ENCODE measurements at regions not wholly inside any gene's neighbourhood (a gene's known extent, or its start where the extent isn't known, plus 50 kb on each side); places are given as distances from the start of the nearest gene placed in this dataset.
A peak's percentile ranks its signal among the peaks of the same experiment; 100 is the strongest.

- Histone ChIP-seq H3K79me2 (ENCODE audit: insufficient read depth, low read length) (no peaks in the 10 kb centered on the region), H3K4me3 (ENCODE audit: insufficient read depth, low read length) (no peak overlapping the region), H4K20me1 (ENCODE audit: insufficient read depth, low read length) (no peaks in the 10 kb centered on the region), H3K36me3 (ENCODE audit: insufficient read depth, low read length) (no peaks in the 10 kb centered on the region), H3K27me3 (ENCODE audit: insufficient read depth, low read length) (no peaks in the 10 kb centered on the region), H3K27ac (ENCODE audit: low read depth, low read length) (no peak overlapping the region), H3K4me2 (ENCODE audit: insufficient read depth, low read length) (no peak overlapping the region), H2AFZ (ENCODE audit: low read length) (no peak overlapping the region), H3K4me1 (ENCODE audit: insufficient read depth, low read length) (no peaks in the 10 kb centered on the region), H3K9me3 (ENCODE audit: low read depth, low read length) (peaks cover 7% of the 10 kb centered on the region)
- TF ChIP-seq, protein P1, sequence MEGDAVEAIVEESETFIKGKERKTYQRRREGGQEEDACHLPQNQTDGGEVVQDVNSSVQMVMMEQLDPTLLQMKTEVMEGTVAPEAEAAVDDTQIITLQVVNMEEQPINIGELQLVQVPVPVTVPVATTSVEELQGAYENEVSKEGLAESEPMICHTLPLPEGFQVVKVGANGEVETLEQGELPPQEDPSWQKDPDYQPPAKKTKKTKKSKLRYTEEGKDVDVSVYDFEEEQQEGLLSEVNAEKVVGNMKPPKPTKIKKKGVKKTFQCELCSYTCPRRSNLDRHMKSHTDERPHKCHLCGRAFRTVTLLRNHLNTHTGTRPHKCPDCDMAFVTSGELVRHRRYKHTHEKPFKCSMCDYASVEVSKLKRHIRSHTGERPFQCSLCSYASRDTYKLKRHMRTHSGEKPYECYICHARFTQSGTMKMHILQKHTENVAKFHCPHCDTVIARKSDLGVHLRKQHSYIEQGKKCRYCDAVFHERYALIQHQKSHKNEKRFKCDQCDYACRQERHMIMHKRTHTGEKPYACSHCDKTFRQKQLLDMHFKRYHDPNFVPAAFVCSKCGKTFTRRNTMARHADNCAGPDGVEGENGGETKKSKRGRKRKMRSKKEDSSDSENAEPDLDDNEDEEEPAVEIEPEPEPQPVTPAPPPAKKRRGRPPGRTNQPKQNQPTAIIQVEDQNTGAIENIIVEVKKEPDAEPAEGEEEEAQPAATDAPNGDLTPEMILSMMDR (IDR thresholded peaks at IDR 0.05; ENCODE audit: extremely low read depth, low read depth, low read length) = no peak
- peak; percentile 31 for DNase-seq (ENCODE audit: insufficient read length, low spot score, missing footprints)
Observed at GRCh38 chrX:134075894-134076718, 90.7 kb upstream of the GPC3 start.

GRCh38 chrX:134095366-134095765 is 110.0 kb upstream of the GPC3 start:
- Histone ChIP-seq H2AFZ (ENCODE audit: low read length) (no peak overlapping the region), H4K20me1 (ENCODE audit: insufficient read depth, low read length) (no peaks in the 10 kb centered on the region), H3K36me3 (ENCODE audit: insufficient read depth, low read length) (no peaks in the 10 kb centered on the region), H3K79me2 (ENCODE audit: insufficient read depth, low read length) (no peaks in the 10 kb centered on the region), H3K4me2 (ENCODE audit: insufficient read depth, low read length) (no peak overlapping the region), H3K4me1 (ENCODE audit: insufficient read depth, low read length) (no peaks in the 10 kb centered on the region), H3K27me3 (ENCODE audit: insufficient read depth, low read length) (no peaks in the 10 kb centered on the region), H3K9me3 (ENCODE audit: low read depth, low read length) (no peaks in the 10 kb centered on the region), H3K27ac (ENCODE audit: low read depth, low read length) (no peak overlapping the region), H3K4me3 (ENCODE audit: insufficient read depth, low read length) (no peak overlapping the region)
- no peak for DNase-seq (ENCODE audit: insufficient read length, low spot score, missing footprints)
- TF ChIP-seq, protein P1 (IDR thresholded peaks at IDR 0.05; ENCODE audit: extremely low read depth, low read depth, low read length) = no peak

GRCh38 chrX:134101636-134102035 is 116.2 kb upstream of the GPC3 start:
- H3K36me3 ChIP-seq (ENCODE audit: insufficient read depth, low read length) = no peaks in the 10 kb centered on the region
- no peak overlapping the region for H3K27ac ChIP-seq (ENCODE audit: low read depth, low read length)
- DNase-seq (ENCODE audit: insufficient read length, low spot score, missing footprints) = no peak
- H3K27me3 ChIP-seq (ENCODE audit: insufficient read depth, low read length) = no peaks in the 10 kb centered on the region
- no peaks in the 10 kb centered on the region for H3K9me3 ChIP-seq (ENCODE audit: low read depth, low read length)
- TF ChIP-seq, protein P1 (IDR thresholded peaks at IDR 0.05; ENCODE audit: extremely low read depth, low read depth, low read length) = no peak
- no peaks in the 10 kb centered on the region for H3K79me2 ChIP-seq (ENCODE audit: insufficient read depth, low read length)
- H3K4me2 ChIP-seq (ENCODE audit: insufficient read depth, low read length) = no peak overlapping the region
- no peak overlapping the region for H3K4me3 ChIP-seq (ENCODE audit: insufficient read depth, low read length)
- H2AFZ ChIP-seq (ENCODE audit: low read length) = no peak overlapping the region
- no peaks in the 10 kb centered on the region for H4K20me1 ChIP-seq (ENCODE audit: insufficient read depth, low read length)
- H3K4me1 ChIP-seq (ENCODE audit: insufficient read depth, low read length) = no peaks in the 10 kb centered on the region

DNA sequence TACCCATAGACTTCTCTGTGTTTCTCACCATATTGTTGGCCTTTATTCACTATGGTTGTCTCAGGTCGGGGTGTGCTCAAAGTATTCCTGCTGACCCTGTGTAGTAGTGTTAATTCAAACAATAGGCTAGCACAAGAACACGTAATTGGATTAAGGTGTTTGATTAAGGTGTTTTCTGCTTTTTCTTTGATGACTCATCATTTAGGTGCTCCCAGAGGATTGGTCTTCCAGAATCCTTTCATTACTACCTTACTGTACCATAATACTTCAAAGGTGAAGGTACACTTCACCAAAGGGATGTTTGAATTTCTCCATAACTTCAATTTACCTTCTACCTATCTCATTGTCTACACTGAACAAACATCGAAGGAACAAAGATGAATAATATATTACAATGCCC is 121.7 kb upstream of the CCDC160 start:
- TF ChIP-seq, protein P1 (IDR thresholded peaks at IDR 0.05; ENCODE audit: extremely low read depth, low read depth, low read length) = no peak
- Histone ChIP-seq H3K27me3 (ENCODE audit: insufficient read depth, low read length) (no peaks in the 10 kb centered on the region), H3K4me3 (ENCODE audit: insufficient read depth, low read length) (no peak overlapping the region), H2AFZ (ENCODE audit: low read length) (no peak overlapping the region), H3K36me3 (ENCODE audit: insufficient read depth, low read length) (no peaks in the 10 kb centered on the region), H3K9me3 (ENCODE audit: low read depth, low read length) (no peaks in the 10 kb centered on the region), H3K4me1 (ENCODE audit: insufficient read depth, low read length) (no peaks in the 10 kb centered on the region), H3K4me2 (ENCODE audit: insufficient read depth, low read length) (no peak overlapping the region), H3K79me2 (ENCODE audit: insufficient read depth, low read length) (no peaks in the 10 kb centered on the region), H3K27ac (ENCODE audit: low read depth, low read length) (no peak overlapping the region), H4K20me1 (ENCODE audit: insufficient read depth, low read length) (no peaks in the 10 kb centered on the region)
- DNase-seq (ENCODE audit: insufficient read length, low spot score, missing footprints) = peak; percentile 41
